HG03457 (cell line): ENCODE measurements at regions not wholly inside any gene's neighbourhood (a gene's known extent, or its start where the extent isn't known, plus 50 kb on each side); places are given as distances from the start of the nearest gene placed in this dataset.
"Not testable (repeated sequence)": the region's sequence is repeated elsewhere in the genome, so short reads cannot be mapped to it uniquely, and the experiment has no call there.

ENCODE experiments used
- ATAC-seq: cut with Tn5 transposase; IDR thresholded peaks from one replicate; pipeline ENCODE4 v1.9.1; 2021; ENCODE audit warnings: moderate number of reproducible peaks; ENCODE audit not compliant: unreplicated experiment

DNA sequence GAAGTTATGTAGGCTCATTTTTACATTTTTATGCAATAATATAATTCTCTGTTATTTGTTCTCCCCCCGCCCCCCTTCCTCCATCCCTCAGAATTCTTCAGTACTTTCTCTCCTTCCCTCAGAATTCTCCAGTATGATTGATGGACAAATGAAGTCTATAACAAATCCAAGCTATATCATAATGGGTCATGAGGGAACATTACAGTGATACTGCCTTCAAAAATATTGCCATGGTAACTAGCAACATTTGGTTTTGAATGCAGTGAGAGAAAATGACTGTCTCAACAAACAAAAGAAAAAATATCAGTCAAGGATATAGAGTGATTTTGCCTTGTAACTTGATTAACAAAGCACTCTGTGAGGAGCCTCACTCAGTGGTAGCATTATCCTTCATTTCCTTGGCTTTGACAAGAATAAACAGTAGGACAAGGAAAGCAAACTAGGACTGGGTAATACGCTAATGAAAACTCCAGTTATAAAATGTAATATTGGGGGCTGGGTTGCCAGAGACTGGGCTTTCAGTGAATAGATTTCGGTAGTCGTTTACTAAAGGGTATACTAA is 392.9 kb upstream of the CRIM1 start:
- no peak for ATAC-seq

DNA sequence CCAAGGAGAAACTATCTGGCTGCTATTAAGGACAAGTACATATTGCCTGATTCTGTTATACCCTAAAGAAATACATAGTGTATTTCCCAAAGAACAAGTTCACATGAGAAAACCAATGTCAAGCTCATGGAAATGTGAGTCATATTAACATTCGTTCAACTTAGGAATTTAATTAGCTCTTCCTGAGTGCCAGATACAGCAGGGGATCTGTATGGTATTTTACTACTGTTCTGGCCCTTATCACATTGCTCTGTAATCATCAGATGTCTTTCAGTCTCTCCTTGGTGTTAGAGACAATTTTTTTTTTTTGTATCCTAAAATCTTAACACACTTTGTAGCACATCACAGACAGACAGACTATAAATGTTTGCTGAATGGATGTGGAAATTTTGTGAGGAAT is 395.0 kb upstream of the CRIM1 start:
- no peak for ATAC-seq

GRCh38 chr2:35957053-35957452 is 398.5 kb upstream of the CRIM1 start:
- not testable (repeated sequence) for ATAC-seq

DNA sequence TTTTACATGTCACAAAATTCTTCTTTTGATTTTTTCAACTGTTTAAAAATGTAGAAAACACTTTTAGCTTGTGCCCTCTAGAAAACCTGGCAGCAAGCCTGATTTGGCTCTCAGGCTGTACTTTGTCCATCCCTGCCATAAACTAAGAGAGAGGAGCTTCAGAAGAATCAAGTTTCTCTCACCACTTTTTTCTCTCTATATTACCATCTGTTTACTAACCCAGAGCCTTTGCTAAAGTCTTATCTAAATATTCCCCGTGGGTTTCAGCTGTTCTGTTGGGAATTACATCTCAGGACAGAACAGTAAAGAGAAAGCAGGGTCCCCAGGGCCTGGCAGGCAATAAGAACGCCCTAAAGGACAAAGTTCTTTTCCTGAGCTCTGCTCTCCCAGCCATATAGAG is 409.1 kb upstream of the CRIM1 start:
- no peak for ATAC-seq

- no peak for ATAC-seq
These were observed 416.7 kb upstream of the CRIM1 start for GRCh38 chr2:35938838-35939237.

DNA sequence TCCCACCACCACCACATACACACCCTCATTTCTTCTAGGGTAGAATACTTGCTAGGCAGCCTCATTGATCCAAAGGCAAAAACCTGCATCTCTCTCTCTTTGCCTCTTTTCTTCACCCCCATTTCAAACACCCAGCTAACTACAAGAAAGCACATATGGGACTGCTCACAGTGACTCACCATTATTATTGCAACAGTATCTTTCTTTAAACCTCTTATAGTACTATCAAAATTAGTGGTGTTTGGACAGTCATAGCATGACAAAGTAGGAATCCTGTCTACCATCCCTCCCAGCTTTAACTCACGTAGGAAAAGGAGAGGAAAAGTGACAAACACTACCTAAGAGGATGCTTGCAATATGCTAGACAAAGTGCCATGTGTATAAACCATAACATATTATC is 422.5 kb upstream of the CRIM1 start:
- no peak for ATAC-seq

GRCh38 chr2:35932276-35932963 is 423.2 kb upstream of the CRIM1 start:
- no peak for ATAC-seq

DNA sequence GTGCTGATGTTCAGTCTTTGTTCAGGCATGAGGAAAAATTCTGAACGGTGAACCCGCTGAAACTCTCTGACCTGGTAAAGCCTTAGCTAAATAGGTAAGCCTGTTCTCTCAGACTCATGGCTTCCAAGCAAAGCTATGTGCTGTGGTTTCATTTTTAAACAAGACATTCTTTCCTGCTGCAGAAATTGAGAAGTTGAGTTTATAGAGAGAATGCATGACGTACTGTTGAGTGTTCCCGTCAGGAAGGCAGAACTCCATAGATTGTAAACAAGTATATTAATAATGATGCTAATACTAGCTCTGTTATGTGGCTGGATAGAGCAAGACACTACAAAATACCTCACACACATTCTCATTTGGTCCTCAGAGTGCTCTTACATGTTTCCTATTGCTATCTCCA is 424.0 kb upstream of the CRIM1 start:
- ATAC-seq = no peak

GRCh38 chr2:35931115-35931514 is 424.5 kb upstream of the CRIM1 start:
- ATAC-seq = no peak

DNA sequence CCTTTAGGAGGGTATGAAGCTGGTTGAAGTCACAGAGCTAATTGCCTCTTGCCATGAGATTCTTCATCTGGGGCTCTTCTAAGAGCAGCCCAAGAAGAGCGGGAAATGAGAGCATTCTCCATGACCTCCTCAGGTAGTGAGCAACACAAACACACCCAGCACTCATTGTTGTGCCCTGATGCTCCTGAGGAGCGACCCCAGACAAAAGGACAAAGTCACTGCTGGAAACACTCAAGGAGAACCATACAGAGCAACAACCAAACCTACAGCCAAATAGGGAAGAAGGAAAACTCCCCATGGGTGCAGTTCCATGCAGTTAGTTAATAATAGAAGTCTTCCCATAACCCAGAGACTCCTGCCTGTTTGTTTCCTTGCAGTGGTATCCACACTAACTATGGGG is 426.0 kb upstream of the CRIM1 start:
- ATAC-seq = no peak

GRCh38 chr2:35920061-35920460 is 435.5 kb upstream of the CRIM1 start:
- ATAC-seq = no peak

DNA sequence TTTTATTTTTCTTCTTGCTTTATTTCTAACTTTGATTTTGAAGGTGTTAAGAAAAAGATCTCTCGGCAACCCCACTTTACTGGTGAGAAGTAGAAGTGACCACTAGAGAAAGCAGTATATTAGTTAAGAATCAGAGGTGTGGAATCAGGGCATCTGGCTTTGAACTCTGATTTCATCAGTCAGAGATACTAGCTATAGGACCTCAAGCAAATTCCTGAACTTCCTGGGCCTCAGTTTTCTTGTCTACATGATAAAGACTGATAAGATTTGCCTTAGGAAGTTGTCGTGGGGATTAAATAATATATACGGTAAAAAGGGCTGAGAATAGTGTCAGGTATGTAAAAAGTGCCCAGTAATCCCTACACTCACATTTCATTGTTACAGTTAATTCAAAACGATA is 440.3 kb upstream of the CRIM1 start:
- ATAC-seq = no peak

DNA sequence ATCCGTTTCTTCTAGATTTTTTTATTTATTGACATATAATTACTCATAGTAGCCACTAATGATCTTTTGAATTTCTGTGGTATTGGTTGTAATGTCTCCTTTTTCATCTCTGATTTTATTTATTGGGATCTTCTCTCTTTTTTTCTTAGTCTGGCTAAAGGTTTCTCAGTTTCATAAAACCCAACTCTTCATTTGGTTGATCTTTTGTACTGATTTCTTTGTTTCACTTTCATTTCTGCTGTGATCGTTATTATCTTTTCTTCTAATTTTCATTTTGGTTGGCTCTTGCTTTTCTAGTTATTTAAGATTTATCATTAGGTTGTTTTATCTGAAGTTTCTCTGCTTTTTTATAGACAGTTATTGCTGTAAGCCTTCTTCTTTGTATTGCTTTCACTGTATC is 463.6 kb upstream of the CRIM1 start:
- no peak for ATAC-seq

DNA sequence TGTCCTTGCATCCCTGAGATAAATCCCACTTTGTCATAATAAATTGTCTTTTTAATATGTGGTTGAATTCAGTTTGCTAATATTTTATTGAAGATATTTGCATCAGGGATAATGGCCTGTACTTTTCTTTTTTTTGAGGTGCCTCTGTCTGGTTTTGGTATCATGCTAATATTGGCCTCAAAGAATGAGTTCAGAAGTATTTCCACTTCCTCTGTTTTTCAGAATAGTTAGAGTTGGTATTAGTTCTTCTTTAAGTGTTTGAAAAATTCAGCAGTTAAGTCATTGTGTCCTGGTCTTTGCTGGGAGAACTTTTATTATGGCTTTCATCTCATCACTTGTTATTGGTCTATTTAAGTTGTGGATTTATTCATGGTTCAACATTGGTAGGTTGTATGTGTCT is 464.1 kb upstream of the CRIM1 start:
- no peak for ATAC-seq

GRCh38 chr2:35887146-35887545 is 468.4 kb upstream of the CRIM1 start:
- ATAC-seq = no peak

GRCh38 chr2:35873921-35874320 is 481.7 kb upstream of the CRIM1 start:
- no peak for ATAC-seq

DNA sequence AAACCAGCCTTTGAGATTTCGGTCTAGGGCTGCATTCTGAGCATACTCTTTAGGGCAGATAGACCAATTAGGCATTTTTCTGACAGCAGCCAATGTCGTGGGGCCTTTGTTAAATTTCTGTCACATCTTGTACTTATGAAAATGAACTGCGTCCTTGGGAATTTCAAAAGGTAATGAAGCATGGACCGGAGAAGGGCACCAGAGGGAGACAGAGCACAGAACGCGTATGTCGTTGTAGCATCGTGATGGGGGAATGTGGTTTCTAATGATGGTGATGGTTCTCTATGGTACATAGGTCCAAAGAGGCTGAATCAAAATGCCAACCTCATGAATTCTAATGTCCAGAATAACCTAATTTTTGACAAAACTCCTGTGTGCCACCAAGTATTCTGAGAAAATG is 483.9 kb upstream of the CRIM1 start:
- no peak for ATAC-seq

- ATAC-seq = no peak
These were observed 484.9 kb upstream of the CRIM1 start for GRCh38 chr2:35870713-35871112.

DNA sequence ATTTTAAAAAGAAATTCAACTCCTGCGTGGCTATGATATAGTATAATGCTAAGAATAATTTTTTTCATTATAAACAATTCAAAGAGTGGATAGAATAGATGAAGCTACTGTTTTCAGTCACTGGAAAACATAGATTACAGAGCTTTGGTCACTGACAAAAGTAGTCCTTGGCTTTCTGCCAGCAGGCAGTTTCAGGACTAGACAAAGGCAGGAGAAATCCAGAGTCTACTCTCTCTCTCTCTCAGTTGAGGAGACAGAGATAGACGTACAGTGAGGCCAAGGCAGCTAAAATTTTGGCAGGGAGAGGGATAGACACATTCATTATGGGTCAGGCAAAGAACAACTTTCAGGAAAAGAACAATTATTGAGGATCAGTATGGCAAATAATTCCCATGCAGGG is 491.4 kb upstream of the CRIM1 start:
- ATAC-seq = no peak

DNA sequence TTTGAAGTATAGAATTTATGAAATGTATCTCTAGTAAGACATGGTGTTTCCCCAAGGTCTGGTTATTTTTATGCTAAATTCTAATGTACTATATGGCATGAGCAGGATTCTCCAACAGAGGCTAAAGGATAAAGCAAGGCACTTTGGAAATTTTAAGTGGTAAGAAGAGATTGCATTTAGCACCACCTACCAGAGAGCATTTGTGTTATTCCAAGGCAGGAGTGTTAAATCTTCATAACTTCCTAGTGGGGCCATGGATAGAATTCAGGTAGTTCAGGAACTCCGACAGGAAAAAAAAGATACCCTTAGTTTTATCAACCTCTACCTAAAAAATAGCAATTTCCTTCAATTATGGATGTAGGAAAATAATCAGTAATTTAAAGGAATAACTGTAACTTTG is 497.4 kb upstream of the CRIM1 start:
- ATAC-seq = no peak

- ATAC-seq = no peak
These were observed 498.1 kb upstream of the CRIM1 start for GRCh38 chr2:35857498-35857897.

- ATAC-seq = no peak
These were observed 524.2 kb upstream of the CRIM1 start for GRCh38 chr2:35831385-35831784.

DNA sequence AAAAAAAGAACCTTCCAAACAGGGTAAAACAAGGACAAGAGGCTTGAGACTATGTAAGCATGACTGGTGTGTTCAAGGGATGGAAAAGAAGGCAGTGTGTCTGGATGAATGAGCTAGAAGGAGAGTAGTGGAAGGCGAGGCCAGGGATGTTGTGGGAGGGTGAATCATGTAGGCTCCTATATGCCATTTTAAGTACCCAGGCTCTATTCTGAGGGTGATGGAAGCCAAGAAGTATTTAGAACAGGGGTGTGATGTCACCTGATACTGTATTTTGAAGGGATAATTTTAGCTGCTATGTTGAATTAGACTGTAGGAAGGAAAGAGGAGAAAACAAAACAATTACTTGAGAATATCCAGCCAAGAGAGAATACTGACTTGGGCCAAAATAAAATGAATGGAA is 524.7 kb upstream of the CRIM1 start:
- no peak for ATAC-seq
